ENCODE measurements at regions not wholly inside any gene's neighbourhood (a gene's known extent, or its start where the extent isn't known, plus 50 kb on each side); places are given as distances from the start of the nearest gene placed in this dataset.

GRCh38 chr2:185246717-185247116 is 491.9 kb upstream of the FSIP2 start:
- TF ChIP-seq E2F5 (CRISPR knock-in tag; IDR thresholded peaks at IDR 0.05) (no peak), E2F4 (CRISPR knock-in tag; IDR thresholded peaks at IDR 0.05; ENCODE audit: borderline replicate concordance, low read depth) (no peak), FOXJ3 (CRISPR knock-in tag; IDR thresholded peaks at IDR 0.05; ENCODE audit: borderline replicate concordance) (no peak), TEAD4 (CRISPR knock-in tag; IDR thresholded peaks at IDR 0.05) (no peak)
- ChIA-PET POLR2A (no interaction called here), CTCF (interaction anchor here (1.2 kb wide), 1 partner anchor 492 kb away, joined by 6 read pairs; the partner anchor contains the start of gene FSIP2)
- Mint-ChIP-seq H3K27me3 (ENCODE audit: low read depth) (no peaks in the 10 kb centered on the region), H3K4me1 (0 out of 2 replicates have a peak, but pooled peaks cover 3% of the 10 kb centered on the region), H3K4me3 (no peak overlapping the region), H3K9me3 (peaks cover 10% of the 10 kb centered on the region), H3K27ac (no peak overlapping the region), H3K36me3 (peaks cover 6% of the 10 kb centered on the region)
- ATAC-seq, result no peak
- DNase-seq (ENCODE audit: low spot score), result no peak

GRCh38 chr2:185255566-185255965 is 483.0 kb upstream of the FSIP2 start:
- 0 out of 2 replicates have a peak, but pooled peaks cover 2% of the 10 kb centered on the region for H3K4me1 Mint-ChIP-seq
- no peak for ATAC-seq
- POLR2A ChIA-PET, result no interaction called here

GRCh38 chr2:185265747-185266146 is 472.9 kb upstream of the FSIP2 start:
- no peak for DNase-seq (ENCODE audit: low spot score)
- ChIA-PET CTCF (no interaction called here), POLR2A (no interaction called here)
- Mint-ChIP-seq H3K4me3 (no peak overlapping the region), H3K9me3 (peaks cover 30% of the 10 kb centered on the region), H3K4me1 (peaks cover 22% of the 10 kb centered on the region), H3K36me3 (peaks cover 30% of the 10 kb centered on the region), H3K27me3 (ENCODE audit: low read depth) (no peaks in the 10 kb centered on the region), H3K27ac (peak overlapping the region; percentile 83; the same call in 1 of the 2 replicates)
- TF ChIP-seq NFE2L1 (CRISPR knock-in tag; IDR thresholded peaks at IDR 0.05), result 0 out of 2 replicates have a peak, but pooled peaks have one; percentile 45
- 0 out of 2 replicates have a peak, but pooled peaks have one; percentile 11 for TF ChIP-seq USF2 (CRISPR knock-in tag; IDR thresholded peaks at IDR 0.05)
- no peak for TF ChIP-seq MXD4 (CRISPR knock-in tag; IDR thresholded peaks at IDR 0.05; ENCODE audit: borderline replicate concordance)
- peak; percentile 60 for ATAC-seq

More at GRCh38 chr2:185255566-185255965, 483.0 kb upstream of the FSIP2 start:
- Mint-ChIP-seq H3K36me3 (no peaks in the 10 kb centered on the region), H3K27me3 (ENCODE audit: low read depth) (no peaks in the 10 kb centered on the region), H3K4me3 (no peak overlapping the region), H3K27ac (no peak overlapping the region), H3K9me3 (no peaks in the 10 kb centered on the region)
- CTCF ChIA-PET, result no interaction called here
- DNase-seq (ENCODE audit: low spot score), result no peak
- TF ChIP-seq NFATC4 (CRISPR knock-in tag; IDR thresholded peaks at IDR 0.05), result no peak
- TF ChIP-seq PREB (CRISPR knock-in tag; IDR thresholded peaks at IDR 0.05; ENCODE audit: borderline replicate concordance), result no peak
- no peak for TF ChIP-seq E2F5 (CRISPR knock-in tag; IDR thresholded peaks at IDR 0.05)
- TF ChIP-seq OVOL2 (CRISPR knock-in tag; IDR thresholded peaks at IDR 0.05; ENCODE audit: borderline replicate concordance), result no peak
- TF ChIP-seq FOXK1 (CRISPR knock-in tag; IDR thresholded peaks at IDR 0.05), result no peak
- no peak for TF ChIP-seq SMAD3 (CRISPR knock-in tag; IDR thresholded peaks at IDR 0.05; ENCODE audit: borderline replicate concordance)

GRCh38 chr2:185268651-185269050 is 470.0 kb upstream of the FSIP2 start:
- H3K4me3 Mint-ChIP-seq, result no peak overlapping the region
- TF ChIP-seq SMAD3 (CRISPR knock-in tag; IDR thresholded peaks at IDR 0.05; ENCODE audit: borderline replicate concordance), result no peak
- TF ChIP-seq ZNF512 (CRISPR knock-in tag; IDR thresholded peaks at IDR 0.05; ENCODE audit: borderline replicate concordance), result peak; percentile 81; the same call in 1 of the 2 replicates
- no peak for TF ChIP-seq ATF6 (CRISPR knock-in tag; IDR thresholded peaks at IDR 0.05)
- ChIA-PET POLR2A (no interaction called here), CTCF (no interaction called here)
- peaks cover 22% of the 10 kb centered on the region for H3K4me1 Mint-ChIP-seq
- no peak overlapping the region for H3K27ac Mint-ChIP-seq
- H3K36me3 Mint-ChIP-seq, result peaks cover 24% of the 10 kb centered on the region
- H3K9me3 Mint-ChIP-seq, result peaks cover 30% of the 10 kb centered on the region
- ATAC-seq (no peak), DNase-seq (ENCODE audit: low spot score) (no peak)
- H3K27me3 Mint-ChIP-seq (ENCODE audit: low read depth), result no peaks in the 10 kb centered on the region
